ENCODE measurements at regions not wholly inside any gene's neighbourhood (a gene's known extent, or its start where the extent isn't known, plus 50 kb on each side); places are given as distances from the start of the nearest gene placed in this dataset.

DNA sequence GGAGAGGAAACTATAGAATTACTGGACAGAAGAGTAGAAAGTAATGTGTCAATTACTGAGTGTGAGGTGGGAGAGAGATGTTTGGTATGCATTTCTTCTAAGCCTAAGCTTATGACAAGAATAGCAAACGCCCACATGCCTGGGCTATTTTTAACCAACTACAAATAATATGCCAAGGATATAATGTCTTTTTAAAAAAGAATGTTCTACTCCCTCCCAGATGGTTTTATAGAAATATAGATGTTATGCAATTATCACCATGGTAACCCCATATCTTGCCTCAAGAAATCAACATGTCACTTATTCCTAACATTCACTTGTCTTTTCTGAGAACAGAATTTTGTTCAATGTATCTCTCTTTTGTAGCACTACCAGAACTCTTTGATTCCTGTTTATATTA is 996.7 kb upstream of the CHORDC1 start:
- TF ChIP-seq, protein P1, sequence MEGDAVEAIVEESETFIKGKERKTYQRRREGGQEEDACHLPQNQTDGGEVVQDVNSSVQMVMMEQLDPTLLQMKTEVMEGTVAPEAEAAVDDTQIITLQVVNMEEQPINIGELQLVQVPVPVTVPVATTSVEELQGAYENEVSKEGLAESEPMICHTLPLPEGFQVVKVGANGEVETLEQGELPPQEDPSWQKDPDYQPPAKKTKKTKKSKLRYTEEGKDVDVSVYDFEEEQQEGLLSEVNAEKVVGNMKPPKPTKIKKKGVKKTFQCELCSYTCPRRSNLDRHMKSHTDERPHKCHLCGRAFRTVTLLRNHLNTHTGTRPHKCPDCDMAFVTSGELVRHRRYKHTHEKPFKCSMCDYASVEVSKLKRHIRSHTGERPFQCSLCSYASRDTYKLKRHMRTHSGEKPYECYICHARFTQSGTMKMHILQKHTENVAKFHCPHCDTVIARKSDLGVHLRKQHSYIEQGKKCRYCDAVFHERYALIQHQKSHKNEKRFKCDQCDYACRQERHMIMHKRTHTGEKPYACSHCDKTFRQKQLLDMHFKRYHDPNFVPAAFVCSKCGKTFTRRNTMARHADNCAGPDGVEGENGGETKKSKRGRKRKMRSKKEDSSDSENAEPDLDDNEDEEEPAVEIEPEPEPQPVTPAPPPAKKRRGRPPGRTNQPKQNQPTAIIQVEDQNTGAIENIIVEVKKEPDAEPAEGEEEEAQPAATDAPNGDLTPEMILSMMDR (IDR thresholded peaks at IDR 0.05): no peak

DNA sequence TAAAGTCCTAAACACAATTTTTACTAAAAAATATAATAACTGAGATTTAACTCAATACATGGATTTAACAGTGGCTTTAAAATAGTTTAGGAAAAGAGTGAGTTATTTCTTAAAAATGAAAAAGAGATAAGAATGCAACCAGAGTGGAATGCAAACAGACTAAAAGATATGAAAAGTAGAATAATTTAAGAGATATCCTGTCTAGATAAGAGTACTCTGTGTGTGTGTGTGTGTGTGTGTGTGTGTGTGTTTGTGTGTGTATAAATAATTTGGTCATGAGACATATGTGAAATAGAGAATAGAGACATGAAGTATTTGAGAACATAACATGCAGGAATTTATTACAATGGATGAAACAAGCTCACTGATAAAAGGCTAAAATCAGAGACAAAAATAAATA is 986.9 kb upstream of the CHORDC1 start:
- TF ChIP-seq, protein P1 (IDR thresholded peaks at IDR 0.05): no peak

DNA sequence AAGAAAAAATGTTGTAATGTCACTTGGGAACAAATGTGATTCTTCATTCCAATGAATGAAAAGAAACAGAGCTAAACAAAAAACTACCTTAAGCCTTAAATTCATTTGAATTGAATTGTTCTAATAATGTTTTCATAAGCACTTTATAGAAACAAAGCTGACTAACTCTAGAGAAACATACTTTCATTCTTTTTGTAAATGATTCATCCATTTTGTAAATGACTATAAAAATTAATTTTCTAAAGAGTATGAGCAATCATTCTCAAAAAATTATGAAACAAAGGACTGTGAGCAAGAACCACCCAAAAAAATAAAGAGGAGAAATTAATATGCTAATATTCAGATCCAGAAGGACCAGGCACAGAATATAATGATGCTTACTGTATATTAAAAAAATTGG is 986.5 kb upstream of the CHORDC1 start:
- TF ChIP-seq, protein P1 (IDR thresholded peaks at IDR 0.05): no peak

DNA sequence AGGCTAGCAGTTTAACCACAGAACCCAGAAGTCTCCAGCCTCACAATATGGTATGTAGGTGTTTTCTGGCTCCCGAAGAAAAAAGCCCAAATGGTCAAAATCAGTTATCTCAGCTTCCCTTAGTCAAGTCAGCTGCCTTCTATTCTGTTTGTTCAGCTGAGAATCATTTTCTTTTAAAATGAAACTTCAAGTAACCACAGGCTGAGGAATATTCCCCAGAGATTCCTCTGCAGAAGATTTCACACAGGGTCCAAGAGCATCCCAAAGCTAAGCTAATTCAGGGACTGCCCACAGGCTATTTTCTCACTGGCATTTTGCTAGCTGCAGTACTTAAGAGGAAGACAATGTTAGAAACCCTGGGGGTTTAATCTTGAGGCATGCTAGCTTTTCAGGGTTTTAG is 977.0 kb upstream of the CHORDC1 start:
- TF ChIP-seq, protein P1 (IDR thresholded peaks at IDR 0.05): no peak

DNA sequence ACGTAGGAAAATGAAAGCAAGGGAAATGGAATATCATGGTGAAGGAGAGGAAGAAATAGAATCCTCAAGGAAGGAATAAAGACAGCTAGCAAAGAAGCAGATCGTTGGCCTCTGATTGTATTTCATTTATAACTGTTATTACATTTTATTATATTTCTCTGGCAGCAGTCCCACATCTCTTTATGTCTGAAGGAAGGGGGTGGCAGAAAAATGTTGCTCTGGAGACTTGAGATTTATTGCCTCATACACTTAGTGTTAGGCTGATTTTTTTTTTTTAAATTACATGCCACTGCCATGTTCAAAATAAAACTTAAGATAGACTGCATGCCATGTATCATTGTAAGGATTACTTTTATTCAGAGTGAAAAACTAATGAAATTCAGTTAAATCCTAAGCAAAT is 971.7 kb upstream of the CHORDC1 start:
- TF ChIP-seq, protein P1 (IDR thresholded peaks at IDR 0.05): no peak

DNA sequence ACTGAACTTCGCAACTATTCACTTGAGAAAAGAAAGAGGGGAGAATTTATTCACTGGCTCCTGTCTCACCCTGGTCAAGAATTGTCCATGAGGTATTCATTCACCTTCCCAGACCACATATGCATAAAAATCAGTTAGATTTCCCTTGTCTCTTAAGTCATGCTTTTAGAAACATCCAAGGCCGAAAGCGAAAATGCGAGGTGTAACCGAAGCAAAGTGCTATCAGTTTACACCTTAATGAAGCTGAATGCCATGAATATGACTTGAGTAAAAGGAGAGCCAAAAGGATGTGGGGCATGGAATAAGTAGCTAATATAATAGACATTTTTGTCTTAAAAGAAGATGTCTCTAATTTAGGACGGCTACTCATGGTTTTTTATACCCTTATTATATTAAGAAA is 965.6 kb upstream of the CHORDC1 start:
- TF ChIP-seq, protein P1 (IDR thresholded peaks at IDR 0.05): no peak

DNA sequence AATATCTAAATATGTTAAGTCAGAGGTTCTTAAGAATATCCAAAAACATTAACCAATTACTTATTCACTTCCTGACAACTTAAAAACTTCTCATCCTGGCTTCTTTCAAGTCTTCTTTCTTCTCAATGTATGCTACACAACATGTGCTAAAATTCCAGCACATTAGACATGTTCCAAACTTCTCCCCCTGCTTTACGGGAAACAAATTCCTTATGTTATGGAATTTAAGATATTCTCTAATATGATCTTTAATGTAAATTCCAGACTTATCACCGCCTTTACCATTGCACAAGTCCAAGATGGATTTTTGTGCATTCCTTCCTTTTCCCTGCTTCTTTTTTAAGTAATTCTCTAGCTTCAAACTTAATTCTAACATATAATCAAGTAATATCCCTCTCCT is 964.5 kb upstream of the CHORDC1 start:
- TF ChIP-seq, protein P1 (IDR thresholded peaks at IDR 0.05): no peak

DNA sequence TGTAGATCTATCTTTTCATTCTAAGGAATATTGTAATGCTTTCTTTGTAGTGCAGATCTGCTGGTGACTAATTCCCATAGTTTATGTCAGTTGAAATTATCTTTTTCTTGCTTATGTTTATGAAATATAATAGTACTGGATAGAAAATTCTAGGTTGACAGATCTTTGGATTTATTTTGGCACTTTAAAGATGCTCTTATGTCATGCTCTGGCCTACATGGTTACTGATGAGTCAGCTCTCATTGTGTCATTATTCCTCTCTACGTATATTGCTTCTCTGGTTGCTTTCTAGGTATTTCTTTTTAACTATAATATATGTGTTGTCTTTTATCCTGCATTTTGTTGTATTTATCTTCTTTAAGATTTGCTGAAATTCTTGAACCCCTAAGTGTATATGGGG is 955.5 kb upstream of the CHORDC1 start:
- TF ChIP-seq, protein P1 (IDR thresholded peaks at IDR 0.05): no peak

Measured in LNCAP (cell line).